ENCODE measurements at regions not wholly inside any gene's neighbourhood (a gene's known extent, or its start where the extent isn't known, plus 50 kb on each side); places are given as distances from the start of the nearest gene placed in this dataset.

- no peaks in the 10 kb centered on the region for H3K36me3 Mint-ChIP-seq (ENCODE audit: low read depth)
- H3K4me1 Mint-ChIP-seq = no peaks in the 10 kb centered on the region
- DNase-seq = no peak
- peaks cover 7% of the 10 kb centered on the region for H3K27me3 Mint-ChIP-seq (ENCODE audit: low read depth, poor library complexity)
- H3K4me3 Mint-ChIP-seq = no peak overlapping the region
- TF ChIP-seq CTCF (IDR thresholded peaks at IDR 0.05) = no peak
- H3K9me3 Mint-ChIP-seq = peaks cover 9% of the 10 kb centered on the region
- H3K27ac Mint-ChIP-seq = no peak overlapping the region
Measured at GRCh38 chr2:149656996-149657395, 69.4 kb upstream of the MMADHC start.

- no peak for DNase-seq
- Mint-ChIP-seq H3K27ac (no peak overlapping the region), H3K9me3 (peaks cover 26% of the 10 kb centered on the region), H3K4me1 (no peaks in the 10 kb centered on the region), H3K27me3 (ENCODE audit: low read depth, poor library complexity) (peaks cover 7% of the 10 kb centered on the region), H3K4me3 (no peak overlapping the region), H3K36me3 (ENCODE audit: low read depth) (no peaks in the 10 kb centered on the region)
- TF ChIP-seq CTCF (IDR thresholded peaks at IDR 0.05) = no peak
Measured at GRCh38 chr2:149653831-149654445, 66.4 kb upstream of the MMADHC start.

GRCh38 chr2:149652926-149653325, 65.4 kb upstream of the MMADHC start:
- Mint-ChIP-seq H3K9me3 (peaks cover 26% of the 10 kb centered on the region), H3K4me1 (no peaks in the 10 kb centered on the region), H3K27ac (no peak overlapping the region), H3K27me3 (ENCODE audit: low read depth, poor library complexity) (peaks cover 4% of the 10 kb centered on the region), H3K36me3 (ENCODE audit: low read depth) (no peaks in the 10 kb centered on the region), H3K4me3 (no peak overlapping the region)
- no peak for TF ChIP-seq CTCF (IDR thresholded peaks at IDR 0.05)
- DNase-seq = no peak

GRCh38 chr2:149652526-149652925, 65.0 kb upstream of the MMADHC start:
- Mint-ChIP-seq H3K36me3 (ENCODE audit: low read depth) (no peaks in the 10 kb centered on the region), H3K4me3 (no peak overlapping the region), H3K27me3 (ENCODE audit: low read depth, poor library complexity) (peaks cover 4% of the 10 kb centered on the region), H3K4me1 (no peaks in the 10 kb centered on the region), H3K27ac (no peak overlapping the region), H3K9me3 (peaks cover 26% of the 10 kb centered on the region)
- TF ChIP-seq CTCF (IDR thresholded peaks at IDR 0.05) = no peak
- no peak for DNase-seq

- Mint-ChIP-seq H3K27me3 (ENCODE audit: low read depth, poor library complexity) (peaks cover 4% of the 10 kb centered on the region), H3K4me1 (no peaks in the 10 kb centered on the region), H3K4me3 (no peak overlapping the region), H3K27ac (no peak overlapping the region), H3K36me3 (ENCODE audit: low read depth) (no peaks in the 10 kb centered on the region), H3K9me3 (peaks cover 26% of the 10 kb centered on the region)
- TF ChIP-seq CTCF (IDR thresholded peaks at IDR 0.05) = no peak
- no peak for DNase-seq
Measured at GRCh38 chr2:149651229-149651628, 63.7 kb upstream of the MMADHC start.

- Mint-ChIP-seq H3K27me3 (ENCODE audit: low read depth, poor library complexity) (peaks cover 4% of the 10 kb centered on the region), H3K4me1 (no peaks in the 10 kb centered on the region), H3K4me3 (no peak overlapping the region), H3K36me3 (ENCODE audit: low read depth) (no peaks in the 10 kb centered on the region), H3K27ac (no peak overlapping the region), H3K9me3 (peaks cover 21% of the 10 kb centered on the region)
- no peak for TF ChIP-seq CTCF (IDR thresholded peaks at IDR 0.05)
- no peak for DNase-seq
Measured at GRCh38 chr2:149650006-149650405, 62.4 kb upstream of the MMADHC start.

Measured in nephron progenitor cell (in vitro differentiated cells).